ENCODE measurements at regions not wholly inside any gene's neighbourhood (a gene's known extent, or its start where the extent isn't known, plus 50 kb on each side); places are given as distances from the start of the nearest gene placed in this dataset.
A peak's percentile ranks its signal among the peaks of the same experiment; 100 is the strongest.

DNA sequence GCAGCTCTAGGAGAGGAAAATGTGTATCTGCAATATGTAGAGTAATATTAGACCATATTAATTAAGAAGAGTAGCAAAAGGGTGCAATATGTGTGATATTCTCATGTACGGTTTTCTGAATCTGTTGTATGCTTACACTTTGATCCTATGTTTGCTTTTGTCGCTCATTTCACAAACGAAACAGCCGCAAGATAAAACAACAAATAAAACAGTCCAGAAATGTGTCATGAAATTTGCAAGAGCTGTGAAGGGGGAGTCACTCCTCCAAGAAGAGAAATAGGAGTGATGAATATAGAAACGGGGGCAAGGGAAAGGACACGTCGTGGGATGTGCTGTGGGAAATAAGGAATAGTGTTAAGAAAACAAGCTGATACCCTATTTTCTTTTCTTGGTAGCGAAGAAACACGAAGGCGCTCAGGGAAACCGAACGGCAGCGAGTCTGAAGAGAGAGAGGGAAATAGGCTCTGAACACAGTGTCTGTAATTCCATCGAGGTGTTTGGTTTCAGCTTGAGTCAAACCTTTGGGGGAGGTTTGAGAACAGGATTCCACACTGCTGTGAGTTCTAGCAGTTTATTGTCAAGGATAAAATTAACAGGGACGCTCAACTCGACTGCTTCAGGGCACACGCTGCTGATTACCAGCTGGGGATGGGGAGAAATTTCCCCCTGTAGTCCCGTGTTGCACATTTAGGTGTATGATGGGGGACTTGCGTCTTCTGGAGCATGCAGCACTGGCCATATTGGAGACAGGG lies 595.6 kb upstream of the TENM3 start:
- DNase-seq: peak; percentile 73

DNA sequence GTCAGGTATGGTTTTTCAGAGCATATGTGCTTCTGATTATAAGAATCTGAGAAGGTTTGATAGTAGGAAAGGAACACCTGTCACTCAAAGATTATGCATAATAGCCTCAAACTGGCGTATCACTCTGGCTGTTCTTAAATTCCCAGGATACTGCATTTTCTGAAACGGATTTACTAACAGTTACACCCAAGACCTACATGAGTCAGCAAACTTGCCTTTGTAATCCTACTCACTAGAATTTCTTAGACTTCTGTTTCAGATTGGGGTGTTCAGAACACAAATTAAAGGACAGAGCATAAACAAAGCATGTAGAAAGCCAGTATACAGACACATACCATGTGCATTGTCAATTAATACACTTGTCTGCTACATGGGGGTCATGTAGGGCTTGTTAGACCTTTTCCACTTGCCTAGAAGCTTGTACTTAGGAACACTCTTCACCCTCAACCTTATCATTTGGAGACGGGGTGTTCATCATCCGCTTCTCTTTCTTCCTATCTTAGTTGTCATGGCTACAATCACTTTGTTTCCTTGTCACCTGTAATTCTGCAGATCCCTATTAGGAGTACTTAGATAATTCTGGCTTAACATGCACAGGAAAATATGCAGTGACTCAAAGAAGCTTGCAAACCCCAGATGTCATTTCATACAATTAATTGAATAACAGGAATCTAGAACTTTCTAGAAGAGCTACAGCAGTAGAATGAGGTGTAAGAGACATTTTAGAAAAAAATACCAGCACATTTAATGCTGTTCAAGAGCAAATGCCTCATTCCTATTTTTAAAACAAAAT lies 593.0 kb upstream of the TENM3 start:
- no peak for DNase-seq

DNA sequence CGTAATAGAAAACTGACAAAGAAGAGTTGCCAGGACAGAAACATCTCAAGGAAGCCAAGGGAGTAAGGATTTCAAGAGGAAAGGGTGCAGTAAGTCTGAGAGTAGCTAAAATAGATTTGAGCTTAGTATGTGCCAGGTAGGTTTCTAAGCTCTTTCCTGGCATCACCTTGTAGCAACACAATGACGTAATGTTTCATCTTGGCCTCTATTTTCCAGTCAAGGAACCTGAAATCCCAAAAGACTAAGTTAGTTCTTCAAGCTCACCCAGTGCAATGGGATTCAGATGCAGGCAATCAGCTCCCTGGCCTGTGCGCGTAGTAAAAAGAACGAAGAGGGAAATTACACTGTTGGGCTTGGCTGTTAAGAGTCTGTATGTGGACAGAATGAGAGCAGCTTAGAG lies 586.5 kb upstream of the TENM3 start:
- no peak for DNase-seq

DNA sequence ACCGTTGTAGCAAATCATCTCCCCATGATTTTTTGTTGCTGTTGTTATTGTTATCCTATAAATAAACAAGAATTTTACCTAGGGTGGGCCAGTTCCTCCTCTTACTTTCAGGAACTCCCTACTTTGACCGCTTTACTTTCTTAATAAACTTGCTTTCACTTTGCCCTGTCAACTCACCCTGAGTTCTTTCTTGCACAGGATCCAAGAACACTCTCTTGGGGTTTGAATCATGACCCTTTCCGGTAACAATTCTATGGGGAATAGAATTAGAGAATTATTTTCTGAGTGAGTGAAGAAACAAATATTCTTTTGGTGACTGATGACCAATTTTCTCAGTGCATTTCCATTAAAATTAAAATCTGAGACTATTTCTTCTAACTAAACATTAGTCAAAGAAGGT lies 584.0 kb upstream of the TENM3 start:
- DNase-seq: peak; percentile 37

DNA sequence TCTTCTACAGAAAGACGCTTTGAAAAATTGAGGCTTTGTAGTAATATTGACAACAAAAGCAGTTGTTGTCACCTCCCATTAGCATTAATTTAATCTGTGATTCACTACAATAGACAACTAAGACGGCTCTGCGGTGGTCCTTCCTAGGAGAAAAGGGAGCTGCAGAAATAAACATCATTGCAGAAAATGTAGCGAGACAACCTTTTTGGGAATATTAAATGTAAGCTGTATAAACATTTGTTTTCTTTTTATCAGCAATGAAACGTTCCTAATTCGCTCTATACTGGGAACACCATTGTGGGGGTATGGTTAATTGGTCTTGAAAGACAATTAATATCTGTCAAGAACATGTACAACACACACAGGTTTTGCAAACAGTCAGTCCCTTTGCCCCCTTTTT lies 583.3 kb upstream of the TENM3 start:
- DNase-seq: no peak

DNA sequence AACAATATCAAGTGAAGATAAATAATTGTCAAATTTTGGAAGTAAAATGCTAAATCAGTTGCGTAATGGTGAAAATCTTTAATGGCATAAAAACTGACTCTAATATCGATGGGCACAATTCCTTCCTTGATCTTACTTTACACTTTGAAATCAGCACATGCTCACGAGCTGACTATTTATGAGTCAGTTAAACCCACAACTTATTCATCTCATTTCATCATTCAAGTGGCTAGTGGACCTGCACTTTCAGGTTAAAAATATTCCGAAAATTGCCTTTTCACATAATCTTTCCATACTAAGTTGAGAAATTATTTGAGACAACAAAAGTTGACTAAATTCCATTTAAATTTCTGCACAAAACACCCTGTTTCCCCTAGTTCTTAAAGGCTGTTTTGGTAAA lies 582.1 kb upstream of the TENM3 start:
- peak; percentile 87 for DNase-seq

DNA sequence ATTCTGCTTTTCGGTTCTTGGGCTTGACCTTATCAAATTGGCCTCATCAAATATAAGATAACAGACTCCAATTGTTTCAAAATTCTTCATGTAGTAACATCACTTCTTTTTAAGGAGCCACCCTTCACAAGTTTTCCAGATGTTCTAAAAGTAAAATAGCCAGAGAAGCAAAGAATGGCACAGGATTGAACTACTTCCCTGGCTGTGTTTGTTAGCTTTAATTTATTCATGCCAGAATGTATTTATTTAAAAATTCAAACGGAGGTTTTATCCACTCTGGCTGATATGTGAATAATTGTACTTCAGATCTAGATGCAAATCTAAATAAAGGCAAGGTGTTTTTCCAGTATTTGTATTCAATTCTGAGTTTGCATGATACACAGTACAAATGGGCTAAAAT lies 581.3 kb upstream of the TENM3 start:
- no peak for DNase-seq

DNA sequence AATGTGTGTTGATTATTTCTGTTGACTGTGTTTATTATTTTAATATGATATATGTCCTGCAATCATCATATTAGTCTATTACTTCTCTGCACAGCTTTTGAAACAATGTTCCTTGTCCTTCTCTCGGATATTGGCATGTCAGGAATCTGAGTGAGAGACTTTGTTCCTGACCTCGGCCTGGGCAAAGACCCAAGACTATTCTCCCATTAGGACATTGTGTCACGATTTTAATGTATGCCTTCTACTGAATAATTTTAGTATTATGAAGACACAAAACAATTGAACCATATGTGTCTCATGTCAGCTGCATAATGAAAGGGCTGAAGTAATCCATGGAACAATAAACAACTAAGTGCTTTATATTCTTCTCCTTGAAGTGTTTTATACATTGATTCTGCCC lies 580.8 kb upstream of the TENM3 start:
- peak; percentile 80 for DNase-seq

DNA sequence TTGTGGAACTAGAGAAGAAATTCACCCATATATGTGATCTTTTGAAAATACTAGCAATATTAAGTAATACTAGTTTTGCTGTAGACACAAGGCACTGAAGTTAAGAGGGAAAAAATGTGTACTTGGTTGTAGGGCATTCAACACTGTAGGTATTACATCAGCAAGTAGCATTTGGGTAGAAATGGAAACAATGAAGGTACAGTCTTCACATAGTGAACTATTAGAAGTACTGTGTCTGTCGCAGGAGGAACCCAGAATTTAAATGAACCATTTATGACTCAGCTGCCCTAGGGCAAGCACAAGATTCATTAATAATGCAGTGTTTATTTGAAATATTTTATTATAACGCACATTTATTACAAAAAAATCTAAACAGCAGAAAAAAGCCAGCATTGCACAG lies 572.7 kb upstream of the TENM3 start:
- DNase-seq: no peak

DNA sequence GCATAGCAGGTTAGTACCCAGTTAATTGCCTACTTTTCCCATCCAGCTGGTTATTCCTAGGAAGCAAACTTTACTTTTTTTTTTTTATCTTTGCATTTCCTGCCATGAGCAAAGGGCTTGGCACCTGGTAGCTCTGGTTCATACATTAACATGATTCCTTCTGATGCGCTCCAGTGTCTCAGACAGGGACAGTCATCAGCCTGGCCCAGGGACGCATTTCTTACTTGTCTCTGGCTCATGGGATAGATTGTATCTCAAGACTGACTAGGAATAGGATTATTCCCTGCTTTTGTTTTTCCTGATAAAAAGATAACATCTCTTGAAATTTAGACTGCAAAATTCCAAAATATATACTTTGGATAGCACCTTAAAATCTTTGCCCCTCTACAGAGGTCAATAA lies 571.5 kb upstream of the TENM3 start:
- DNase-seq: no peak

DNA sequence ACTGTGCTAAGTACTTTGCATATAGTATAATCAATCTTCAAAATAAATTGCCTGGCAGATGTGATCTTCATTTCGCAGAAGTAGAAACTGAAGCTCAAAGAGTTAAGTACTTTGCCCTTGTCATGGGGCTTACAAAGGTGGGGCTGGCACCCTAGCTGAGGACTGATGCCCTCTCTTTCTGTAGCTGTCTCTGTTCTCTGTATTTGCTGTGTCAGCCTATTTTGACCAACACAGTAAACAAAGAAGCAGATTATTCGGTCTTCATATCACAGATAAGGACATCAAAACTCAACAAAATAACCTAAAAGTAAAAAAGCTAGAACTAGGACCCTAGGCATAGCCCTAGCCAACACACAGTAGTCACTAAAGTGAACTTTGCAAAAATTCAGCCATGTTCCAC lies 570.5 kb upstream of the TENM3 start:
- DNase-seq: no peak

DNA sequence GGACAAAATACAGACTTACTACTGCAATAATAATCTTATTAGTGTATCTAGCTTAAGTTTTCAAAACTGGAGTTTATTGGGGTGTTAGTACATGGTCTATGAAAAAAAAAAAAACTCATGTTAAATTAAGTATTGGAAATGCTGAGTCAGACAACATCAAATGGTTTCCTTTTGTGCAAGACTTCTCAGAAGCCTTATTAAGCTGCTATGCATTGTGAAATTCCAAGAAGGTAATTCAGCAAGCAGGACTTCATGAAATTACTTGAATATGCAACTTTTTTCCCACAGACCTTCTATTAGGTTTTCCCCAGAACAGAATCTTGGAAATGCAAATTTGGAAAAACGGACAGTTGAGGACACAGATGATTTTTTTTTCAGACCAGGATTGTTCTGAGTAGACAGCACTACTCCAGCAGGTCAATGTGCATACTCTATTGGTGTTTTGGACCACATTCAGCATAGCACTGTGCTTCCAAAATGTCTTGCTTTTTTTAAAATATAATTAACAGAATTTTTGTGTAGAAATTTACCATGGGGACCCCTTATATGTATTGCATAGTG lies 568.8 kb upstream of the TENM3 start:
- DNase-seq: peak; percentile 89

DNA sequence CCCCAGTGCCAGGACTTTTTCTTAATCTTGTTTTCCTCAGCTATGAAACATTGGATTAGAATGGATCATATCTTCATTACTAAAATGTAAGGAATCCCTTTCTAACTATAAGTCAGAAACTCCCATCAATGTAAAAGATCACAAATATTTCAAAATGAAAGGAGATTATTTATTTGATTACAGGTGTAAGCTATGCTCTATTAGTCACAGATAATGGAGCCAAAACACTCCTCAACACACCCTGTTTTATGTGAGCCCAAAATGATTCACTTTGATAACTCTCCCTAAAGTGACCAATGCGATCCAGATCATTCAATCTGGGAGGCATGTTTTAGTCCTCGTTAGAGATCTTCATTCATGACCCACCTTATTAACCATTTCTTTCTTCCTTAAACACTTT lies 566.7 kb upstream of the TENM3 start:
- no peak for DNase-seq

DNA sequence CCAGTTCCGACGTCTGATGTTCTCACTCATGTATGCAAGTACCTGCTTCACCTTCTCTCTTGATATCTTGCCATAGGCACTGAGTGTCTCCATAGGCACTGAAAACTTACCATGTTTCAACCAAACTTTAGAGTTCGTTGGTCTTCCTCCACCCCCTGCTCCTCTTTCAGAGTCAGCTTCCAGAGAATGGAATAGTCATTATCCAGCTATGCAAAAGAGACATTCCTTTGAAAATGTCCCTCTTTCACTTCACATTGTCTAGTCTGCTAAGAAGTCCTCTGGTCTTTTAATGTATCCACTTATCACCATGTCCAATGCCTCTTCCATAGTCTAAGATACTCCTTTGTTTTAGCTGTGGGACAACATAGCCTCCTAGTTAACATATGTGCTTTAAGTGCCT lies 566.0 kb upstream of the TENM3 start:
- DNase-seq: peak; percentile 59

DNA sequence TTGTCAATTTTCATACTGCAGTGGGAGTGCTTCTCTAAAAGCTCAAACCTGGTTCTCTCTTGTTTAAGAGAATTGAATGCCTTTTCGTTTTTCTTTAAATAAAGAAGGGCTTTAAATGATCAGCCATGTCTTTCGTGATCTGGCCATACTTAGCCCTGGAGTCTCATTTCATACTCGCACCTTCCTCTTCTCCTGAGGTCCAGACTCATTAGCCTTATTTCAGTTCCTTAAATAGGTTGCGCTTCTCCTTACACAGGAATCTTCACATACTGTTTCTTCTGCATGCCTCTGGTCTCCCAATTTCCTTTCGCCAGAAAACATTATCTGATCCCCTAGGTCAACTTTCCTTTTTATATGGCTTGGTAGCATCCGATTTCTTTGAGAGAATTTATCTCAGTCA lies 565.6 kb upstream of the TENM3 start:
- no peak for DNase-seq

DNA sequence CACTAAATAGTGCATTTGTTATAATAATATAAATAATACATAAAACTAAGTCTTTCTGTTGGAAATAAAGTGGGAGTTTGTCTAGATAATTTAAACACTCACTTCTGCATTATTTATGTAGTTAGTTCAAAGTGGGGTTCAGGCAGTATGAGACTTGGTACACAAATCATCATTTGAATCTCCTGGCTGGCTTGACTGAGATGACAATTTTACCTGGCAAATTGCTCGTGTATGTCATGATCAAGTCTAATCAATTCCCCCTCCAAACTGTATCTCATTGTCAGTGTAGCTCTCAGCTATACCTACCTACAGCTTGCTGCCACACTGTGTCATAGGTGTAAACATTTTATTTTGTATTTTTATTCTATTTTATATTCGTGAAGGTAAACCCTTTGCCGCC lies 563.4 kb upstream of the TENM3 start:
- no peak for DNase-seq

DNA sequence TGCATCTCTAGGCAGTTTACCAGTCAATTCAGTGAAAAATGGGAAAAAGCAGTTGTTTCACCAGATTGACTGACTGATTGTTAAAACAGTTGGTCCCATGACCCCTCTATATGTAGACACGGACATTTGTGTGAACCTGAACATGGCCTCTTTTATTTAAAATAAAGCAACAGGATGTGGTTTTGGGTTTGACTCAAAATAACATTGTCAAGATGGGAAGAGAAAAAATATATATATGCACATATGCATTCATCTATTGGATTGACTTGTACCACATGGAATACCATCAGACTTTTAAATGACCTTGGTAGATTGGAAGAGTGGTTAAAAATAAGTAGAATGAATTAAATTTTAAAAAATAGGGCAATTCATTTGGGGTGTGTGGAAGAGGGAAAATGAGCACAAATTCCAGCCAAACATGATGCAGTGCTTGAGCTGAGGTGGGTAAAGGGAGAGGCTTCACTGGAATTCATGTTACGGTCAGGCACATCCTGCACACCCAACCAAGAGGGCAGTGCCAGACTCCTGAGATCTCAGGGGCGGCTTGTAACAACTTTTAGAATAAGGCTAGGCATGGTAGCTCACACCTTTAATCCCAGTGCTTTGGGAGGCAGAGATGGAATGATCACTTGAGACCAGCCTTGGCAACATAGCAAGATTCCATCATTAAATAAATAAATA lies 560.7 kb upstream of the TENM3 start:
- DNase-seq: no peak

DNA sequence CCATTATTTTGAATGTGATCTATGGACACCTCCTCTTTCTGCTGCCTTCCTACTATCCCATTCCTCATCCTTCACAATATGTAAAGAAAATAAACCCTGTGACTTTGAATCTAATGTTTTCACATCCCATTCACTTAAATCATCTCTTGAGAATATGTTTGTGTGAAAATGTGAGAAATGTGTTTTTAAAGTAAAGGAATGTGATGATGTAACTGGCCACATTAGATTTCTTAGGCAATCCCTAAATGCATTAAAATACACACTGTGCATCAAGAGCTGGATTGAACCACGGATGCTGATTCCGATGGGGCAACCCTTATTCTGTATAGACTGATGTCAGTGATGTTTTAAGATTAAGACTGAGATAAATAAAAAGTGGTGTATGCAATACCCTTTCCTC lies 558.9 kb upstream of the TENM3 start:
- peak; percentile 83 for DNase-seq

DNA sequence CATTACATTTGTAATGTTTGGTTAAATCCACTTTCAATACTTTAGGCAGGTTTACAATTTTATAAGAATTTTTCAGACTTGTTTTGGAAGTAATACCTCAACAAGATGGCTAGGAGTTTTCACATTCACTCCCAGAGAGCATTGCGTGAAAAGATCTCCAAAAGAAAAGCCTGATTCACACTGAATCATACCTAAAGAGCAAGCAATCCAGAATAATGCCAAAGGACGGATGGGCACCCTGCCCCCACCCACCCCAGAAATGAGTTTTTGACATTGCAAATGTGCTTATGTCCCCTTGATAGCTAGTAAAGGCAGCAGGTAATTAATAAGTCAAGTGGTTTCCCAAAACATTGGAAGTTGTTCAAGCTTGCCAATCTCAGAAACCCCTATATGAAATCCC lies 557.7 kb upstream of the TENM3 start:
- DNase-seq: peak; percentile 65

DNA sequence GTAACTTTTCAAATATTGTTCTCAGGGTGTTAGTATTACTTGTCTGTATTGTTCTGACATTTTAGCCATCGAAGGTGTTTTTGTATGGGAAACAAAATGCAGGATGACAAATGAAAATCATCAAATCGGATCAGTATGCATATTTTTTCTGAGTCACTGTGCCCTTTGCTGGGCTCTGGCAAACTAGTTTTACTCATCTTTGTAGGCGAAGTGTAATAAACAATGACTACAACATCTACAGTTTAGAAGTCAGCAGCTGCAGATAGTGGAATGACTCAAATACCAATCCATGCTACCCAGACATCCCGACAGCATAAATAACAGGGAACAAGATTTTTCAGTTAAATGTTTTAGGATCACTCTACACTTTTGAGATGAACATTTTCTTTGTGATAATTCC lies 557.3 kb upstream of the TENM3 start:
- peak; percentile 92 for DNase-seq

DNA sequence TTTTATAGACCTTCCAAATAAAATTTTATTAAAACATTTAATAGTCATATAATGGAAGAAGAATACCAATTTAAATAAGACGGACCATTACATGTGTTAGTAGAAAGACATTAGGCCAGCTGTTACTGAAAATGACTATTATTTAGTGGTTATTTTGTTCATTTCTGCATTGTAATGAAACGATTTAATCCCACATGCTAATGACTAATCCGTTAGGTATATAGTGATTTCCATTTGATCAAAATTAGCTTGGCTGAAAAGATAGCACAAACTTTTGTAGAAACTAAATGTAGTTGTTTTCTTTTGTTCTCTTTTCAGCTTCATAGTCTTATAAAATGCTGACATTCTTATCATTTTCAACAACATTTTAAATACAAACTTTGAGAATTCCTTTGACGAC lies 556.1 kb upstream of the TENM3 start:
- peak; percentile 25 for DNase-seq

DNA sequence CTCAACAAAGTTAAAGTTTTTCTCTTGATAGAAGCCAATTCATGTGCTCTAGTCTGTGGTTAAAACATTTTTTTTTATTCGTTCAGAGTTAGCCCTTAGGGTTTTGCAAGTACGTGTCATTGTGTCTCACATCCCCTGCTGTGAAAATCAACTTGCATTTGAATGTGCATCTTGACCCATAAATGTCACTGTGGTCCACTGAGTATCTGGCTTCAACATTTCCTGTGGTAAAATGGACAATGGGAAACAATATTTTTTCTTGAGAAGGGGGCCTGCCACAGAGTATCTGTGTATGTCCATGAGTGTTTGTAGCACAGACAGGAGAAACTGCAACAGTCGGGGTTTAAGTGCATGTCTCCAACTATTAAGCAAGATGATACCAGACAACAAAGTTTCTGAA lies 554.8 kb upstream of the TENM3 start:
- peak; percentile 72 for DNase-seq

DNA sequence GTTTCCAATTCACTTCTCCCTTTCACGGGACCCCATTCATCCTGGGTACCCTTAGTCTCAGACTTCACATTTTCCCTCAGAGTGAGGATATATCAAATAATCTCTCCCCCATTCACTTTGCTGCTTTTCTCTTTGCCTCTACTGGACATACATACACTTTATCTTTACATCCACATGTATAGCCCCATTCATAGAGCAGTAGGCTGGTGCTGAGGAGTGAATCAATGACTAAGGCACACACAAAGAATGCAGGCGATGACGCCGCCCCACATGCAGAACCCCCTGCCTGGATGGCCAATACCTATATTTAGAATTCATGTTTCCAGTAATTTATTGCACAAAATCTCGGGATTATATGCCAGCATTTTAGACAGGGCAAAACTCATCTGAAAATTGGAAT lies 554.3 kb upstream of the TENM3 start:
- DNase-seq: peak; percentile 54

DNA sequence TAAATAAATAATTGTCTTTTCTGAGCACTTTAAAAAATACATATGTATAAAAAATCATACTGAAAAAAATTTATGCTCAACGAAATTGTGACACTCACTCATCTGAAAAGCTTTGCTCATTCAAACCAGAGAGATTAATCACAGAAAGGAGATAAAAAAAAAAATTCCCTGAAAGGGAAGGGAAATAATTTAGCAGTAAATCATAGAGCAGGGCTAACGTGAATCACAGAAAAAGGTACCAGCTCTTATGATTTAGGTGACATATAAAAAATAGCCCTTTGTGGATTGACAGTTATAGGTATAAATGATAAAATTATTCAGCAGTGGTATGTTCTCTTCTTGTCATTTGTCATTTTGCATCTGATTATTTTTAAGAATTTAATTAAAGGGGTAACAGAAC lies 552.7 kb upstream of the TENM3 start:
- DNase-seq: no peak

Data from fibroblast of skin of right quadriceps (primary cell).